OCI-LY3 (cell line): ENCODE measurements at regions not wholly inside any gene's neighbourhood (a gene's known extent, or its start where the extent isn't known, plus 50 kb on each side); places are given as distances from the start of the nearest gene placed in this dataset.

Source experiments
- H2AFZ ChIP-seq: fragments of 200-600, 300-600 bp; shearing (Covaris generic); 2 replicates; pipeline ENCODE4 v1.6.0; 2014; ENCODE audit warnings: antibody characterized with exemption, low read depth, low read length
- H3K27ac ChIP-seq: fragments of 200-600, 300-600 bp; sonication (generic); 2 replicates; pipeline ENCODE4 v1.5.1; 2014; ENCODE audit warnings: mild to moderate bottlenecking, low read length, moderate library complexity, mixed read lengths
- H3K27me3 ChIP-seq: fragments of 200-600, 300-600 bp; sonication (generic); 2 replicates; pipeline ENCODE4 v1.6.1; 2014; ENCODE audit warnings: low read depth, low read length, mixed read lengths
- H3K36me3 ChIP-seq: fragments of 200-600, 300-600 bp; sonication (generic); replicated peaks from 2 replicates; pipeline ENCODE3; 2014; ENCODE audit warnings: low read depth, low read length, mixed read lengths
- H3K4me1 ChIP-seq: fragments of 300-600, 200-600 bp; sonication (generic); 2 replicates; pipeline ENCODE4 v1.6.1; 2014; ENCODE audit warnings: low read length, mixed read lengths
- H3K4me2 ChIP-seq: fragments of 200-600, 300-600 bp; sonication (generic); 2 replicates; pipeline ENCODE4 v1.6.1; 2014; ENCODE audit warnings: low read length, mixed read lengths
- H3K4me3 ChIP-seq: fragments of 300-600, 200-600 bp; sonication (generic); 2 replicates; pipeline ENCODE4 v1.5.1; 2014; ENCODE audit warnings: antibody characterized with exemption, mild to moderate bottlenecking, low read length, moderate library complexity
- H3K79me2 ChIP-seq: fragments of 300-600, 200-600 bp; shearing (Covaris generic); 2 replicates; pipeline ENCODE4 v1.6.1; 2014; ENCODE audit warnings: mild to moderate bottlenecking, low read length, mixed read lengths
- H3K9ac ChIP-seq: fragments of 300-600, 200-600 bp; shearing (Covaris generic); 2 replicates; pipeline ENCODE4 v1.6.0; 2014; ENCODE audit warnings: mild to moderate bottlenecking, low read length, moderate library complexity
- H3K9me3 ChIP-seq: fragments of 200-600, 300-600 bp; shearing (Covaris generic); 2 replicates; pipeline ENCODE4 v1.6.1; 2014; ENCODE audit warnings: low read length, mixed read lengths; ENCODE audit not compliant: insufficient read depth
- H4K20me1 ChIP-seq: fragments of 200-600, 300-600 bp; sonication (generic); 2 replicates; pipeline ENCODE4 v1.6.1; 2016; ENCODE audit warnings: low read length, mixed read lengths; ENCODE audit not compliant: insufficient read depth
- CTCF ChIP-seq: fragments of 200-600, 300-600 bp; sonication (generic); IDR thresholded peaks from 2 replicates; pipeline ENCODE4 v1.5.1; 2014; ENCODE audit warnings: antibody characterized with exemption, low read length, low read depth
- EZH2phosphoT487 ChIP-seq: fragments of 200-600 bp; shearing (Covaris generic); IDR thresholded peaks from 2 replicates; pipeline ENCODE4 v1.6.1; 2018; ENCODE audit warnings: antibody characterized with exemption, mixed run types, low read depth

- Histone ChIP-seq H3K9ac (no peak overlapping the region), H4K20me1 (no peaks in the 10 kb centered on the region), H3K79me2 (no peaks in the 10 kb centered on the region), H3K27me3 (no peaks in the 10 kb centered on the region), H3K4me2 (no peak overlapping the region), H3K4me1 (no peaks in the 10 kb centered on the region), H3K36me3 (no peaks in the 10 kb centered on the region), H2AFZ (no peak overlapping the region), H3K9me3 (peaks cover 5% of the 10 kb centered on the region; the same call in 1 of the 2 replicates), H3K27ac (no peak overlapping the region), H3K4me3 (no peak overlapping the region)
- TF ChIP-seq EZH2phosphoT487 (no peak), CTCF (no peak)
Measured at GRCh38 chr2:83054751-83055150, 1404.3 kb downstream of the SUCLG1 start.

DNA sequence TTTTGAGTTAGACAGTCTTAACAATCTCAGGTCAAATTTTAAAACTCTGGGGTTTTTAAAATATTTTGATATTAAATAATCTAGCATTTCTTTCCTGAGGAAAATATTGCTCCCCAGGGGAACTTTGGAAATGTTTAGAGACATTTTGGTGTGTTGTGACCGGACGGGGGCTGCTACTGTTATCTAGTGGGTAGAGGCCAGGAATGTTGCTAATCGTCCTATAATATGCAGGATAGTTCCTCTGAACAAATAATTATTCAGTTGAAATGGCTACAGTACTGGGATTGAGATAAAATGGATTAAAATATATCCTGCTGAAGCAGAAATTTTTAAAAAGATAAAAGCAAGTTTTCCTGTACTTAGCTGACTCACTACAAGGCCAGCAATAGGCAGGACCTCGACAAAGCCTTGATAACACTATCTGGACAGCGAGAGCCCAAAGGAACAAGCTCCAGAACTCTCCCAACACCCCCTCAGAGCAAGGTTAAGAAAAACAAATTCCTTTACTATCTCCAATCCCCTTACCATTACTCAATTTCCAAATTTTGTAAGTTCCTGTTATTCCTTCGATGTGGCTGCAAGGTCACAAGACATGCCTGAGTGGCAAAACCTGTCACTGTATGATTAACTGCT, 1407.4 kb downstream of the SUCLG1 start:
- no peak overlapping the region for H3K27ac ChIP-seq
- H3K79me2 ChIP-seq = no peaks in the 10 kb centered on the region
- no peak for TF ChIP-seq EZH2phosphoT487
- TF ChIP-seq CTCF = no peak
- no peaks in the 10 kb centered on the region for H3K27me3 ChIP-seq
- no peaks in the 10 kb centered on the region for H4K20me1 ChIP-seq
- no peaks in the 10 kb centered on the region for H3K36me3 ChIP-seq
- H3K4me3 ChIP-seq = no peak overlapping the region
- no peak overlapping the region for H2AFZ ChIP-seq
- no peak overlapping the region for H3K9ac ChIP-seq
- H3K4me2 ChIP-seq = no peak overlapping the region
- H3K4me1 ChIP-seq = no peaks in the 10 kb centered on the region
- no peaks in the 10 kb centered on the region for H3K9me3 ChIP-seq

GRCh38 chr2:83042053-83042452, 1417.0 kb downstream of the SUCLG1 start:
- no peaks in the 10 kb centered on the region for H3K79me2 ChIP-seq
- H3K4me1 ChIP-seq = no peaks in the 10 kb centered on the region
- no peak overlapping the region for H2AFZ ChIP-seq
- no peak overlapping the region for H3K9ac ChIP-seq
- TF ChIP-seq EZH2phosphoT487 (no peak), CTCF (no peak)
- no peak overlapping the region for H3K4me2 ChIP-seq
- no peak overlapping the region for H3K4me3 ChIP-seq
- no peaks in the 10 kb centered on the region for H3K9me3 ChIP-seq
- no peaks in the 10 kb centered on the region for H4K20me1 ChIP-seq
- H3K27ac ChIP-seq = no peak overlapping the region
- H3K36me3 ChIP-seq = no peaks in the 10 kb centered on the region
- no peaks in the 10 kb centered on the region for H3K27me3 ChIP-seq

- TF ChIP-seq EZH2phosphoT487 (no peak), CTCF (no peak)
- no peak overlapping the region for H2AFZ ChIP-seq
- H3K4me3 ChIP-seq = no peak overlapping the region
- H3K4me1 ChIP-seq = no peaks in the 10 kb centered on the region
- H3K79me2 ChIP-seq = no peaks in the 10 kb centered on the region
- no peak overlapping the region for H3K27ac ChIP-seq
- H4K20me1 ChIP-seq = no peaks in the 10 kb centered on the region
- H3K9ac ChIP-seq = no peak overlapping the region
- H3K4me2 ChIP-seq = no peak overlapping the region
- no peaks in the 10 kb centered on the region for H3K36me3 ChIP-seq
- H3K9me3 ChIP-seq = no peaks in the 10 kb centered on the region
- H3K27me3 ChIP-seq = no peaks in the 10 kb centered on the region
Measured at GRCh38 chr2:83022631-83023210, 1436.4 kb downstream of the SUCLG1 start.
